ENCODE measurements at regions not wholly inside any gene's neighbourhood (a gene's known extent, or its start where the extent isn't known, plus 50 kb on each side); places are given as distances from the start of the nearest gene placed in this dataset.

DNA sequence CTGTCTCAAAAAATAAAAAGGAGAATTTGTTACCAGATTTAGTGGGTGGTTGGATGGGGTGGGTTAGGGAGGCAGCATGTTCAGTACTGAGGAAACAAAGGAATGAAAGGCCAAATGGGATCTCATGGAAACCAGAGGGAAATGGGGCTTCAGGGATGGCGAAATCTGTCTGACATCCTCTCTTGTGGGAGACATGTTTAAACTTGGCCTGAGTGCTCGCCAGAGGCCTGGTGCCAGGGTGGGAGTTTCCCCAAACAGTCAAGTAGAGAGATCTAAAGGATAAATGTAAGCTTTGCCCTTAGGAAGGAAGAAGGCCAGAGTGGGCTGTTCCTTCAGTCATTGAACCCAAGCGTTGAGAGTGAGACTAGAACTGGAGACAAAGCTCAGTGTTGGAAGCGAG, 61.9 kb upstream of the AKIRIN2 start:
- H3K9me3 ChIP-seq (ENCODE audit: control insufficient read depth, low read length): no peaks in the 10 kb centered on the region
- no peaks in the 10 kb centered on the region for H3K36me3 ChIP-seq (ENCODE audit: control insufficient read depth, insufficient read depth, low read length)
- TF ChIP-seq, protein P1, sequence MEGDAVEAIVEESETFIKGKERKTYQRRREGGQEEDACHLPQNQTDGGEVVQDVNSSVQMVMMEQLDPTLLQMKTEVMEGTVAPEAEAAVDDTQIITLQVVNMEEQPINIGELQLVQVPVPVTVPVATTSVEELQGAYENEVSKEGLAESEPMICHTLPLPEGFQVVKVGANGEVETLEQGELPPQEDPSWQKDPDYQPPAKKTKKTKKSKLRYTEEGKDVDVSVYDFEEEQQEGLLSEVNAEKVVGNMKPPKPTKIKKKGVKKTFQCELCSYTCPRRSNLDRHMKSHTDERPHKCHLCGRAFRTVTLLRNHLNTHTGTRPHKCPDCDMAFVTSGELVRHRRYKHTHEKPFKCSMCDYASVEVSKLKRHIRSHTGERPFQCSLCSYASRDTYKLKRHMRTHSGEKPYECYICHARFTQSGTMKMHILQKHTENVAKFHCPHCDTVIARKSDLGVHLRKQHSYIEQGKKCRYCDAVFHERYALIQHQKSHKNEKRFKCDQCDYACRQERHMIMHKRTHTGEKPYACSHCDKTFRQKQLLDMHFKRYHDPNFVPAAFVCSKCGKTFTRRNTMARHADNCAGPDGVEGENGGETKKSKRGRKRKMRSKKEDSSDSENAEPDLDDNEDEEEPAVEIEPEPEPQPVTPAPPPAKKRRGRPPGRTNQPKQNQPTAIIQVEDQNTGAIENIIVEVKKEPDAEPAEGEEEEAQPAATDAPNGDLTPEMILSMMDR (IDR thresholded peaks at IDR 0.05): no peak
- H3K4me1 ChIP-seq: peaks cover 6% of the 10 kb centered on the region
- no peak overlapping the region for H2AFZ ChIP-seq
- no peaks in the 10 kb centered on the region for H3K79me2 ChIP-seq
- no peaks in the 10 kb centered on the region for H3K27me3 ChIP-seq (ENCODE audit: control insufficient read depth, insufficient read depth, low read length)
- H3K9ac ChIP-seq: no peak overlapping the region
- no peak overlapping the region for H3K4me2 ChIP-seq (ENCODE audit: low read length)
- H3K4me3 ChIP-seq (ENCODE audit: low read depth, low read length): no peak overlapping the region
- H3K27ac ChIP-seq: no peak overlapping the region

DNA sequence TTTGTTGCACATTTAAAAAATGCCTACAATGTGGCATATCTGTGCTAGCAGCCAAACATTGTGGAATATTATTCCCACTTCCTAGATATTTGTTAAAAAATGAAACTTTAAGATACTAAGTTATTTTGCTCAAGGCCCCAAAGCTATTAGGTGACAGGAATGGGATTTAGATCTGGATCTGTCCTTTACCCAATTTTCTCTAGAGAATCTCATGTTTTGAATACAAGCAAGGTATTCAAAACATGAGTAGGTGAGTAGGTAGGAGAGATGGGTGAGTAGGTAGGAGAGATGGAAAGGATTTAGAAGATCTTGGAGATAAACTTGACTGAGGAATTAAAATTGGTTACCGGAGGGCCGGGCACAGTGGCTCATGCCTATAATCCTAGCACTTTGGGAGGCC, 61.2 kb upstream of the AKIRIN2 start:
- Histone ChIP-seq H3K4me1 (peaks cover 6% of the 10 kb centered on the region), H3K27ac (no peak overlapping the region), H3K36me3 (ENCODE audit: control insufficient read depth, insufficient read depth, low read length) (no peaks in the 10 kb centered on the region), H3K9me3 (ENCODE audit: control insufficient read depth, low read length) (no peaks in the 10 kb centered on the region), H3K4me3 (ENCODE audit: low read depth, low read length) (no peak overlapping the region), H3K27me3 (ENCODE audit: control insufficient read depth, insufficient read depth, low read length) (no peaks in the 10 kb centered on the region), H3K9ac (no peak overlapping the region), H3K4me2 (ENCODE audit: low read length) (no peak overlapping the region), H2AFZ (no peak overlapping the region), H3K79me2 (no peaks in the 10 kb centered on the region)
- TF ChIP-seq, protein P1 (IDR thresholded peaks at IDR 0.05): no peak

DNA sequence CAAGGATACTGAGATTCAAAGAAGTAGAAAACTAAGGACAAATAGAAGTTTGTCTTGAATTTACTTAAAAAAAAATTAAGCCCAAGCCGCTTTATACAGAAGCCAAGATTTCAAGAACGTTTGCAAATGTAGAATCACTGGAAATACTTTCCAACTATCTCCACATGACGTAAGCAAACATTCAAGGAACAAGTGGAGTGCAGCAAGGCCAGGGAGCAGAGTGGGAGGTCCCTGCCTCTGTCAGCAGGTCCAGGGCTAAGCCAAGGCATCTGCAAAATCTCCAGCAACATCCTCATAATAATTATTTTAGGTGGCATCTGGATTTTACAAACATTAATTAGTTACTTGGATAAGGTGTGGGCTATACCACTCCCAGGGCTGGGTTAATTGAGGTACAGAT, 60.1 kb upstream of the AKIRIN2 start:
- no peaks in the 10 kb centered on the region for H3K79me2 ChIP-seq
- no peak overlapping the region for H3K9ac ChIP-seq
- no peaks in the 10 kb centered on the region for H3K27me3 ChIP-seq (ENCODE audit: control insufficient read depth, insufficient read depth, low read length)
- TF ChIP-seq, protein P1 (IDR thresholded peaks at IDR 0.05): no peak
- no peak overlapping the region for H3K4me3 ChIP-seq (ENCODE audit: low read depth, low read length)
- H3K36me3 ChIP-seq (ENCODE audit: control insufficient read depth, insufficient read depth, low read length): no peaks in the 10 kb centered on the region
- H3K27ac ChIP-seq: no peak overlapping the region
- H3K9me3 ChIP-seq (ENCODE audit: control insufficient read depth, low read length): no peaks in the 10 kb centered on the region
- H3K4me1 ChIP-seq: peaks cover 6% of the 10 kb centered on the region
- H2AFZ ChIP-seq: no peak overlapping the region
- H3K4me2 ChIP-seq (ENCODE audit: low read length): no peak overlapping the region

DNA sequence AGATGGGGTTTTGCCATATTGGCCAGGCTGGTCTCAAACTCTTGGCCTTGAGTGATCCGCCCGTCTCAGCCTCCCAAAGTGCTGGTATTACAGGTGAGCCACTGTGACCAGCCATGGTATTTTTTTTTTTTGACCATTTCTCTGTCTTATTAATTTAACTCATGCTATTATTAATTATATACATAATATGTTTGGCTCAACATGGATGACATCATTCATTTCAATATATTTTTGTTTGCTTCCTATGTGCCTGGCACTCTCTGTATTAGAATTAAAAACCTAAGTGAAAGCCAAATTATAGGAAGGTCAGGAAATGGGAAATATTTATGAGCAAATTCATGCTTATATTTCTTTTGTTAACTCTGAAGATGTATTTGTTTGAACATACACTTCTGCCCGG, 55.8 kb upstream of the AKIRIN2 start:
- Histone ChIP-seq H3K36me3 (ENCODE audit: control insufficient read depth, insufficient read depth, low read length) (no peaks in the 10 kb centered on the region), H3K79me2 (no peaks in the 10 kb centered on the region), H3K27me3 (ENCODE audit: control insufficient read depth, insufficient read depth, low read length) (no peaks in the 10 kb centered on the region), H3K9ac (no peak overlapping the region), H3K4me3 (ENCODE audit: low read depth, low read length) (no peak overlapping the region), H2AFZ (no peak overlapping the region), H3K27ac (no peak overlapping the region), H3K9me3 (ENCODE audit: control insufficient read depth, low read length) (no peaks in the 10 kb centered on the region), H3K4me1 (no peaks in the 10 kb centered on the region), H3K4me2 (ENCODE audit: low read length) (no peak overlapping the region)
- TF ChIP-seq, protein P1 (IDR thresholded peaks at IDR 0.05): no peak

DNA sequence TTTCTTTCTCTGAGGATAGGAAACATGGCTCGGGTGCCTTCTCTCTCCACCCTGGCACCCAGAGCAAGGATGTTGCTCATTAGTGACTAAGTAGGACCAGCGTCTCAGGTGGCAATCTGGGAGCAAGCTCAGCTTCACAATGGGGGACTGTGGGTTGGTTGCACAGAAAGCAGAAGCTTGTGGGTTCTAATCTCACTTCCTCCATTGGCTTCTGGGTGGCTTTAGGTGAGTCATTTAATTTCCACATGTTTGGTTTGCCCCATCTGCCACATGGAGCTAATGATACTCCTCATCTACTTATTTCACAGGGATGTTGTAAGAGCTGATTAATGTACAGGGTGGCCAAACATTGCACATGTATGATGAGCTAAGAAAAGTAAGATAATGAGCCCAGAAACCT, 54.8 kb upstream of the AKIRIN2 start:
- no peaks in the 10 kb centered on the region for H3K36me3 ChIP-seq (ENCODE audit: control insufficient read depth, insufficient read depth, low read length)
- H3K27me3 ChIP-seq (ENCODE audit: control insufficient read depth, insufficient read depth, low read length): no peaks in the 10 kb centered on the region
- no peaks in the 10 kb centered on the region for H3K9me3 ChIP-seq (ENCODE audit: control insufficient read depth, low read length)
- peak overlapping the region; percentile 2 for H2AFZ ChIP-seq
- no peak overlapping the region for H3K4me2 ChIP-seq (ENCODE audit: low read length)
- no peaks in the 10 kb centered on the region for H3K79me2 ChIP-seq
- no peak overlapping the region for H3K4me3 ChIP-seq (ENCODE audit: low read depth, low read length)
- H3K4me1 ChIP-seq: no peaks in the 10 kb centered on the region
- no peak overlapping the region for H3K9ac ChIP-seq
- TF ChIP-seq, protein P1 (IDR thresholded peaks at IDR 0.05): no peak
- H3K27ac ChIP-seq: no peak overlapping the region
